HG02938 (cell line): ENCODE measurements at regions not wholly inside any gene's neighbourhood (a gene's known extent, or its start where the extent isn't known, plus 50 kb on each side); places are given as distances from the start of the nearest gene placed in this dataset.
"Not testable (repeated sequence)": the region's sequence is repeated elsewhere in the genome, so short reads cannot be mapped to it uniquely, and the experiment has no call there.

ENCODE experiments used
- ATAC-seq: cut with Tn5 transposase; IDR thresholded peaks from one replicate; pipeline ENCODE4 v1.9.1; 2021; ENCODE audit warnings: mild to moderate bottlenecking, moderate library complexity; ENCODE audit not compliant: unreplicated experiment

DNA sequence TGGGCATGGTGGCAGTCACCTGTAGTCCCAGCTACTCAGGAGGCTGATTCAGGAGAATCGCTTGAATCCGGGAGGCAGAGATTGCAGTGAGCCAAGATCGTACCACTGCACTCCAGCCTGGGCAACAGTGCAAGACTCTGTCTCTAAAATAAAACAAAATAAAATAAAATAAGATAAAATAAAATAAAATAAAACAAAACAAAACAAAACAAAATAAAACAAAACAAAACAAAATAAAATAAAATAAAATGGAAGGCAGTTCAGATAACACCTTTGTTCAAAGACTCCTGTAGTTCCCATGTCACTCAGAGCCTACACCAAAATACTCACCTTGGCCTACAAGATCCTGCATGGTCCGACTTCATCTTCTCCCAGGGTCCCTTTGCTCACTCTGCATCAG is 61.3 kb downstream of the SYF2 start:
- not testable (repeated sequence) for ATAC-seq

DNA sequence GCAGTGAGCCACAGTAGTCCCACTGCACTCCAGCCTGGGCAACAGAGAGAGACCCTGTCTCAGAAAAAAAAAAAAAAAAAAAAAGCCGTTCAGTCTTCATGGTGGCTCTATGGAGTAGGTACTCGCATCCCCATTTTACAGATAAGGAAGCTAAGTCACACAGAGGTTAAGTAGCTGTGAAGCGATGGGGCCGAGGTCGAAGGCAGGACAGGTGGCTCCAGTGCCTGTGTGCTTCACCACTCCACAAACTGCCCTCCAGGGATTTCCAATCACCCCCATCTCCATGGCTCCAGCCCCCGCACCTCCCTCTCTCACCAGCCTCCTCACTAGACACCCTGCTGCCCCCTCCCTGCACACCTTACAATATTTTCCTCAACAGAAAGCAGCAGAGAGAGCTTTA is 61.9 kb downstream of the SYF2 start:
- ATAC-seq = no peak

DNA sequence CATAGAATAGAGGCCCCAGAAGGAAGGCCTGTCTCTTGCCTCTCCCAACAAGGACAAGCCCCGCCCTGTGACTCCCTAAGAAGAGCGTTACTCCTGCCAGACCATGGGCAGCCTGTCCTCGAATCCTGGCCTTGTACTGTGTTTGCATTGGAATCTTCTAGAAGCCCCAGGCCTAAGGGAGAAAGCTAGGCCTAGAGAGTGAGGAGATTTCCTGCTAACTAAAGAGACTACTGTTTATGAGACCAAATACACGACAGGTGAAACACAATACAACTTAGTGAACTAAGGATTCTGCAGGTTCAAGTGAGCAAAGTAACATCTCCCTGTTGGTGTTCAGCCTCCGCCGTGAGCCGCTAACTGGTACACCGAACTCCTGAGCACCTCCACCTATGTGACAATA is 62.7 kb downstream of the SYF2 start:
- no peak for ATAC-seq

DNA sequence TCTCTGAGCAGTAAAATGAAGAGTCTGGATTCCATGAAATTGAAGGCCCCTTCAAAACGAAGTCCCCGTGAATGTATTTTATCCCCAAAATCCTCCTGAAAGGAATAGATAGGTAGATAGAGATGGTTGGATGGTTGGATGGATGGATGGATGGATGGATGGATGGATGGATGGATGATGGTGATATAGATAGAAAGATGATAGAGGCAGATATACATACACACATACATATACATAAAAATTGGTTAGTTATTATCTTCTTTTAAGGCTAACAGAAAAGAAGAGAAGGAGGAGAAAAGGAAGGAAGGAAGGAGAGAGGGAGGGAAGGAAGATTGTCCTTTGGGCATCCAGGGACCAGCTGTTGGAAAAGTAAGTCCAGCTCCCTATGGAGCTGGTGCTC is 63.1 kb downstream of the SYF2 start:
- no peak for ATAC-seq

DNA sequence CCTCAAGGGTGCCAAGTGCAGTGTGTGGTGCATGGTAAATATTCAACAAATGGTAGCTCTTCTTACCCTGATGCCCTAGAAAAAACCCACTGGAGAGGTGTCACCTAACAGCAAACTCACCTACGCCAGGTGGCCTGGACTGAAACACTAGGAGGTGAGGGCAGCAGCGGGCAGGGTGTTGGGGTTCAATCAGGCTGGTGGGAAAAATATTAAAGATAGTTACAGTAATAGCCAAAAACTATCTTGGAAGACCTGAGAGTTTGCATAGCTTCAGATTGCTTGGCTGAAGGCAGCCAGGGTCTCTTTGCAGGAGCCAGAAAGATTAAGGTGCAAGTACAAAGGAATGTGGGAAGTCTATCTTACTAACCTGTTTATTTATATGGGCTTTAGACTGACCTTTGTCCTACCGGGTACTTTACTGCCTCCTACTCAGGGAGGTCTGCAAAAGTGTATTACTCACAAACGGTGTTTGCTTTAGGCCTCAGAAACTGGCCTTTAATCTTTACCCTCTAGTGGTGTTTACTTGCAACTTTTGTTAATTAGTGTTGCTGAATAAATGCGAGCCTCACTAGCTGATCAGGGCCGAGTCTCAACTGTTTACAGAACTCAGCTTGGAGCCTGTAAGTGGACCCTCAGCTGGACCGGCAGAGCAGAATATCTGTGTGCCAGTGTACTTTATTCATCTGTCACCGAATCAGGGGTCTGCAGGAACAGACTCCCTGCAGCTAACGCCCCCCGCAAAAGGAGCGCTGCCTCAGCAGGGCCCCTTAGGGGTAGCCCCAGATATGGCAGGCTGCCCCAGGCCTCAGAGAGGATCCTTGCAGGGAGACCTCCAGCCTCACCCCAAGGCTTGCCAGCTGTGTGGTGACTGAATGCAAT is 63.9 kb downstream of the SYF2 start:
- ATAC-seq = no peak

DNA sequence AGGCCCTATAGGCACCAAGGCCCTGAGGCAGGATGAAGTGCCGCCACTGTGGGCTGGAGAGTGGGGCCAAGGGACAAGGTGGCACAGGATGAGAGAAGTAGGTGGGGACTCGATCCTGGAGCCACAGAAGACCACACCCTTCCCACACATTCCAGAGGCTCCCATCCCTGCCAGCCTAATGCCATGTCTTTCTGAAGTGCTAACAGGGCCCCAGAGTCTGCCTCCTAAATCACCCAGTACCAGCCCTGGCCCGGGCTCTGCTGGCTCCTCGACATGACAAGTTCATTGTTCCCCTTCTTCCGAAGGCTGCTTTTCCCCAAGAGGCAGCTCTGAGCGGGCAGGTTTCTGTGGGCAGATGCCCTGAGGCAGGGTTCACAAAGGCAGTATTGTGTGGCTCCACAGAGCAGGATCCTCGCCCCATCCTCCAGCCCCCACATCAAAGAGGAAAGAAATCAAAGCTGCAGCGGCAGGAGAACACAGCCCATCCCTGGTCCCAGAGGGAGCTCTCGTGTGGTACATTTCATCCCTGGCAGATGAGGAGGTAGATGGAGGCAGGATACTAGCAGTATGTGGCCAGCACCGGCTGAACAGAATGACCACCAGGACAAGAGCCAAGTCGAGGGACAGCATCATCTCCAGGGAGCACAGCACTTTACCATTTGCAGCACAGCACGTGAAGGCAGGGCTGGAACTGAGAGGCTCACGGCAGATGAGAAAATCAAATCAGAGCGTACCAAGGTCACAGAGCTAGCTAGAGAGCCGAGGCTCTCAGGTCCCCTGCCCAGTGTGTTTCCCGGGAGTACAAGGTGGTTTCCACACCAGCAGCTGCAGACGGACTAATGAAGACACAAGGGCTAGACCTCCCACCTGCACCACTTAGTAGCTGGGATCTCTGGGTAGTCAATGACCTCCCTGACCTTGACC is 64.8 kb downstream of the SYF2 start:
- ATAC-seq = no peak

DNA sequence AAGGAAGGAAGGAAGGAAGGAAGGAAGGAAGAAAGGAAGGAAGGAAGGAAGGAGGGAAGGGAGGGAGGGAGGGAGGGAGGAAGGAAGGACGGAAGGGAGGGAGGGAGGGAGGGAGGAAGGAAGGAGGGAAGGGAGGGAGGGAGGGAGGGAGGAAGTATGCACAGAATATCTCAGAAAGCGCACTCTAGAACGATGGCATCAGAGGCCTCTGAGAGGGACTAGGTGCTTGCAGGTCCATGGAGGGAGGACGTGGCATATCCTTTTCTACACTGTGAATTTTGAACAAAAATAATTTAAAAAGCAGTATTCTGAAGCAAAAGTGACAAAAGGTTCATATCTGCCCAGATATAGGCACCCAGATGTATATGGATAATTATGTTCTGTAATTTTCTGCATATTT is 65.5 kb downstream of the SYF2 start:
- ATAC-seq = no peak

DNA sequence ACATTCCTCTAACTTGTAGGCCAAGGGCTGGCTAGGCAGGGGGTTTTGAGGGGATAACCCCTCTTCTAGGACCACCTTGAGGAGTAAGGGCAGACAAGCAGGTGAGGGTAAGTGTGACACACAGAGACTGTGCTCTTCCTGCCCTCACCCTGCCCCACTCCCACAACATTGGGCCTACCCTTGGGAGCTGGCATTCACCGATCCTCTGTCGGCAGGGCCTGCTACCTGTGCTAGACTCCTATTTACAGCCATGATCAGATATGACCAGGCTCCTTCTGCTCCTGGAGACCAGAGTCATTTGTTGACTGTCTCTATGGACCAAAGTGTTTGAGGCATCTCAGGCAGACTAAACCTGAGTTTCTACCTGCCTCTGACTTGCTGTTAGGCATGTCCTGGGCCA is 68.3 kb downstream of the SYF2 start:
- no peak for ATAC-seq

DNA sequence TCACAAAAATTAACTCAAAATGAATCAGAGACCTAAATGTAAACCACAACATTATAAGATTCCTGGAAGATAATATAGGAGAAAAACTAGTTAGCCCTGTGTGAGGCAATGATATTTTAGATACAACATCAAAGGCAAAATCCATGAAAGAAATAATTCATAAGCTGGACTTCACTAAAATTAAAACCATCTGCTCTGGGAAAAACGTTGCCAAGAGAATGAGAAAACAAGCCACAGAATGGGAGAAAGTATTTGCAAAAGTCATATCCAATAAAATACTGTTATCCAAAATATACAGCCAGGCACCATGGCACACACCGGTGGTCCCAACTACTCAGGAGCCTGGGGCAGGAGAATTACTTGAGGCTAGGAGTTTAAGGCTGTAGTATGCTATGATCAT is 70.3 kb downstream of the SYF2 start:
- no peak for ATAC-seq

DNA sequence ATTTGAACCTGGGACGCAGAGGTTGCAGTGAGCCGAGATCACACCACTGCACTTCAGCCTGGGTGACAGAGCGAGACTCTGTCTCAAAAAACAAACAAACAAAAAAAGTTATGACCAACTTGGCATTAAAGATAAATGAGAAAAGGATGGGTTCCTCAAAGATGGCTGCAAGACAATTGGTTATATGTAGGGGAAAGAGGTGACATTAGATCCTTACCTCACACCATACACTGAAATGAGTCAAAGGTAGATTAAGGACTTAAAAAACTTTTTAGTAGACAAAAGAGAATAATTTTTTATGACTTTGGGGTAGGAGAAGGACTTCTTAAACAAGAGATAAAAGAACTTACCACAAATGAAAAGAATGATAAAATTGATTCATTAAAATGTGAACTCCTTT is 74.5 kb downstream of the SYF2 start:
- no peak for ATAC-seq

DNA sequence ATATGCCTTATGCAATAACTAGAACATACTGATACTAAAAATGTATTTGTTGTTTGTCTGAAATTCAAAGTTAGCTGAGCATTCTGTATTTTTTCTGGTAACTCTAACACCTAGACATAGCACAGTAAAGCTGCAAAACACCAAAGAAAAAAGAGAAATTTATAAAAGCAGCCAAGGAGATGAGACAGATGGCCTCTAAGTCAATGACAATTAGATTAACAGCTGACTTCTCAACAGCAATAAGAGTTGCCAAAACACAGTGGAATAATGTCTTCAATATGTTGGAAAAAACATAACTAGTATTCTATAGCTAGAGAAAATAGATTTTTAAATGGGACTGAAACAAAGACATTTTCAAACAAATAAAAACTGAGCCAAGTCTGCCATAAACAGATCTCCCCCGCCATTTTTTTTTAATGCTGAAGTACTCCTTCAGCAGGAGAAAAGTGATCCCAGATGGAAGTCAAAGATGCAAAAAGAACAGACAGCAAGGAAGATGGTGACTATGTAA is 81.3 kb downstream of the SYF2 start:
- ATAC-seq = no peak

DNA sequence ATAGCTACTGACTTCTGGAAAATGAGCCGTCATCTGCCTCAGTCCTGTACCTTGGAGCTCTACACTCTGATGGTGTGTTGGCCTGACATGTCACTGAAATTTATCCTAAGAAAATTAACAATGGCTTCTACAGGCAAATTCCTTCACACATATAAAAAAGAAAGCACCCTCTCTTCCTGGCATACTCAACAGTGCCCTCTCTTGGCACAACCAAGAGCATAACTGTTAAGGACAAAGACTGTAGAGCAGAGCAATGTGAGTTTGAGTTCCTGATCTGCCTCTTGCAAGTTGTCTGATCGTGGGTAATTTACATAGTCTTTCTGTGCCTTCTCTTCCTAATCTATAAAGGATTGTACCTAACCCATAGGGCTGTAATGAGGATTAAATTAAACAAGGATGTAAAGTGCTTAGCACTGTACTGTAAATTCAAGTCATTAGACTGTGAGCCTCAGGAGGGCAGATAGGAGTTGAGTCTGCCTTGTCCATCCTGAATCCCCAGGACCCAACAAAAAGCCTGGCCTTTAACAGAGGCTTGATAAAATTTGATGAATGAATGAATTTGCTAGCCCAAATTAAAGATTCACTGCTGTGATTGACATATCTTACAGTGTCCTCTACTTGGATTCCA is 83.5 kb downstream of the SYF2 start:
- ATAC-seq = no peak

DNA sequence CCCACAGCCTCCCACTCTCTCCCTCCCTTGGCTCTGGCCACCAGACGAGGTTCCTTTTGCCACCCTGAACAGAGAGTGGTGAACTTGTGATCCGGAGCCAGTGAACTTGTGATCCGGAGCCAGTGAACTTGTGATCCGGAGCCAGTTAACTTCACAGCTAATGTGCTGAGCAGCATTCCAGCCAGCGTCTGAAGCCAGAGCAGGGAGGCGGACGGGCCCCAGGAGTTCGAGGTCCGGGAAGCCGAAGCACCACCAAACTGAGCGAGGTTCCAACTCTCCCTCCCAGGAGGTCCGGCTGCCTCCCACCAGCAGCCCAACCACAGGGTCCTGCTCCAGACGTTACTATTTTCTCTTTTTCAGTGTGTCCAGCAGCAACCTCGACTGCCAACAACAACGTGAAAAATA is 85.8 kb downstream of the SYF2 start:
- no peak for ATAC-seq

DNA sequence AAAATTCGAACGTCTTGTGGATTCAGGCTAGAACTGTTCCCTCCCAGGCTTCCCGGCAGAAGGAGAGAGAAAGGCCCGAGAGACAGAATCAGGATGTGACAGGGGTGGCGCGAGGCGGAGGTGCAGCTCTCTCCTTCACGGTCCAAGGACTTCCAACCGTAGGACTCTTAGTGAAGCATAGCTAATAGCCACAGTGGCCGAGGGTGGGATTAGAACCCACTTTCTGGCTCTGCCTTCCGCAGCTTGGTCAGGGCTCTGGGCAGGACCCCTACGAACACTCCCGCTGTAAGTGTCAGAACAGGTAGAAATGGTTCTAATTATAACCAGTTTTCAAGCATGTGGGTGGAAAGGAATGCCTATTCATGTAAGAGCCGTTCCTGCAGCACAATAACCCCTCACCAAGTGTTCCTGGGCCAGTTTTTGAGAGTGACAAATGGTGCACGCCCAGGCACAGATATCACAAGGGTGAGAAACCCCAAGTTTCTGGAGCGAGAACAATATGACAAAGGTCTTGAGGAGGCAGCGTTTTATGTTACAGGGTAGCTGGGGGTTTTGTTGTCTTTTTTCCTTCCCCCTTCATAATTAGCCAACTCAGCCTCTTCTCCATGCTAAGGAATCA is 86.4 kb downstream of the SYF2 start:
- no peak for ATAC-seq

DNA sequence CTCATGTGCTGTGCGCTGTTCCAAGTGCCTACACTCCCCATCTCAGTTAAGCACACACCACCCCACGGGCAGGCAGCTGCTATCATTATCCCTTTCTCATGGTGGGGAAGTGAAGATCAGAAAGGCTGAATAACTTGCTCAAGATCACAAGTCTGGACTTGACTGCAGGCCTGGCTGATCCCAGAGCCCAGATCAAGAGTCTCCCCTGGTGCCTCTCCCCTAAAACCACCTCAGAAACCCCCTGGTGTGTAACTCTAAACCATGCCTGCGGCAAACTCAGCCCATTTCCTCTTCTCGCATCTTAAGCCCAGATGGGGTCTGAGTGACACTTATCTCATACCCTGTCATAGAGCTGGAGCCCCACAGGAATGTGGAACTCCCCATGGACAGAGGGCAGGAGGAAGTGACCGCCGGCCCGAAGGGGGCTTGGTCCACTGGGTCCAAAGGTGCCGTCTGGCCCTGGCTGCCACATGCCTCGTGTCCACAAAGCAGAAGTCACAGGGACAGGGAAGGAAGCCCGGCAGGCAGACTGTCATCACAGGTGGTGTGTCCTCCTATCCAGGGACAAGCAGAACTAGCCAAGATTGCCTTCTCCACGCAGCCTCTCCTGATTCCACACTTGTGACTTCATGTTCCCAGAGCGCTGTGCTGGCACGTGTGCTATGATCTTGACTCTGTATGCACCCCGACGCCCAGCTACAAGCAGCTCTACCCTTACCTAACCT is 92.1 kb downstream of the SYF2 start:
- no peak for ATAC-seq

DNA sequence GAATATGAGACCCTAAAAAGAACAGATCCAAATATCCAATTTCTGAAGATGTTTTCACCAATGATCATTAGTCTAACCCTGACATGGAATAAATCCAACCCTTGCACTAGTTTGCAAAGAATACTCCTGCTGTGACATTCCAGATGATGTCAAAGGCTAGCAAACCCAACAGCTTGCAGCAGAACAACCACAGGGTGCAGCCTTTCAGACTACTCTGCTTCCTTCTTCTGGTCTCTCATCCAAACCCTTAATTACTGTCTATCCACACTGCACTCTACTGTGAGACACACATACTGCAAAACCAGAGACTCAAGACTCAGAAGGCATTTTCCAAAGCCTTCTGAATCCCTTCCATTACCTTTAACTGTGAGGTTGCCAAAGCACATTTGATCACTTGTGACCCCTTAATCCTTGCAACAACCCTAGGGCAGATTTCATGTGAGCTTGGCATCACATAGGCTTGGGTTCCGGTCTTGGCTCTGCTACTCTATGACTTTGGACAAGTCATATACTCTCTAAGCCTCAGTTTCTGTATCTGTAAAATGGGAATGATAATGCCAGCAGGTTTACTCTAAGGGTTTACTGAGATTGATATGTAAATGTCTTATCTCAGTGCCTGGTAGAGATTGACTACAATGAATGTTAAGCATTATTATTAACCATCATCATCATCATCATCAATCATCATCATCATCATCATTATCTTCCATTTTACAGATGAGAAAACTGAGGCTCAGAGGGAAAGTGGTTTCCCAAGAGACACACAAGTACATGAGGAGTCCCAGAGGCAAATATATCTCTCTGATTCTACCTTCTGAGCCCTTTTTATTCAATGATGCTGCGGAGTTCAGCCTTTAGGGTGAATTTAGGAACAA is 94.5 kb downstream of the SYF2 start:
- no peak for ATAC-seq

DNA sequence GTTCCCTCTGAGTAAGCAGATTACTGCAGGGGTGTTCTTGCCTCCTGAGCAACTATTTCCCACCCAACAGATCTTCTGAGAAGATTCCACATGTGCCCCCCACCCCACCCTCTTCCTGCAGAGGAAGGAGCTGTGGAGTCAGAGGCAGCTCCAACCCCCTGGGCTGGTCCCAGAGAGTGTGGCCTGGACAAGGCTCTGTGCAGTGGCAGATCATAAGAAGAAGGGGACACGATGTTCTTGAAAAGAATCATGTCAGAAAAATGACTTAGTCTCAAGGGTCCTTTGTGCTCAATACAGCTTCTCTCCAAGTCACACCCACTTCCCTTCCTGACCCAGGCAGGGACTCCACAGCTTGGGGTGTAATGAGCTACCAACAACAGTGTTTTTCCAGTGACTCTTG is 95.2 kb downstream of the SYF2 start:
- ATAC-seq = no peak

DNA sequence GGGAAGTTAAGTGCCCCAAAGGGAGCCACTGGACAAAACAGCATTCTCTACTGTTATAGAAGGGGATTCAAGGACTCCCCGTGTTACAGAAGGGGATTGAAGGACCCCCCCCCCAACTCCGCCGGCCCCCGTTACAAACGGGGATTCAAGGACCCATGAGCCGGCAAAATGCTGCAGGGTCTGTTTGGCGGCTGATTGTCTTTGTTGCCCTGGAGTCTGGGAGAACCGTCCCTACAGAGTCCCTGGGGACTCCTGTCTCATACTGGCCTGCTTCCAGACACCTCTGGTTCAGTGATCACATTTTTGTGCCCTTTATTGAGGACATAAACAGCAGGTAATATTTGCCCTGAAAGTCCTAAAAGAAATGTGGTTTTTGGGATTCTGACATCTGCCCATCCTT is 96.4 kb downstream of the SYF2 start:
- no peak for ATAC-seq

DNA sequence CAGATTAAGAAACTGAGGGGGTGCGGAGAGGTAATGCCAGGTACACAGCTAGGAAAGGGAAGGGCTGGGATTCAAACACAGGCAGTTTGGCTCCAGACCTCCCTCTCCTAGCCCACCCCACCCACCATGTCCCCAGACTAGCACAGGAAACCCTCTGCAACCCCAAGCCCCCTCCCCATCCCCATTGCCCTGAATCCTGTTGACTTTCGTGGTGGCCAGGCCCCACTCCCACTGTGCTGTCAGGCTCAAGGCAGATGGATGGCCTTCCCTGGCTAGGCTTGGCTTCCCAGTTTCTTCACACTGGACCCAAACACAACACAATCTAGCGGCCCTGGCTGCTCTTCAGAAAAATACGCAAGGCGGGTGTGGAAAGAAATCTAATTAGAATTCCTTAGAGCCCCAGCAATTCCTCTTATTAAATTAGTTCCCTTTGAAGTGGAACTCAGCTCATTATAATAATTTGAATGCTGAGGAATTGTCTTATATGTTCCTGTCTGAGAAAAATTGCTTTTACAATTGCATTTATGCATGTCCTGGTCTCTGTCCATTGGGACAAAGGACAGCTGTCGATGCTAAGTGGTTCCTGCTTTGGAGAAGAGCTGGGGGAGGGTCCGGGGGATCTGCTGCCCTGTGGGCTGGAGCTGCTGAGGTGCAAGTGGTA is 97.4 kb downstream of the SYF2 start:
- no peak for ATAC-seq
